ENCODE measurements at regions not wholly inside any gene's neighbourhood (a gene's known extent, or its start where the extent isn't known, plus 50 kb on each side); places are given as distances from the start of the nearest gene placed in this dataset.
"Not testable (repeated sequence)": the region's sequence is repeated elsewhere in the genome, so short reads cannot be mapped to it uniquely, and the experiment has no call there.

- no peak for DNase-seq
- intact Hi-C loops (cut with DNase I): no loop called here
- no peak for ATAC-seq
- Histone ChIP-seq H3K36me3 (peaks cover 0 to 88% (median 3%) of the 10 kb centered on the region in 9 donors), H3K9me3 (no peaks in the 10 kb centered on the region), H3K27ac (no peak overlapping the region), H3K4me3 (no peak overlapping the region), H3K4me1 (peaks cover 0 to 14% (median 4%) of the 10 kb centered on the region in 9 donors), H3K27me3 (no peaks in the 10 kb centered on the region)
- no peak for TF ChIP-seq CTCF (IDR thresholded peaks at IDR 0.05)
- 89 to 90% methylated on average over 6 of the region's 6 CpGs for WGBS, 2 donors
Observed at GRCh38 chr9:94443032-94443722, 111.7 kb upstream of the PCAT7 start.

- H3K4me3 ChIP-seq: no peak overlapping the region
- ATAC-seq: no peak
Observed at GRCh38 chr9:94445863-94446262, 109.0 kb upstream of the PCAT7 start.

GRCh38 chr9:94449486-94449885 is 105.4 kb upstream of the PCAT7 start:
- TF ChIP-seq CTCF (IDR thresholded peaks at IDR 0.05): no peak
- WGBS, 2 donors: 86 to 89% methylated on average over 2 of the region's 2 CpGs
- ATAC-seq: no peak
- peaks cover 0 to 14% (median 4%) of the 10 kb centered on the region in 9 donors for H3K4me1 ChIP-seq
- DNase-seq: no peak
- no peaks in the 10 kb centered on the region for H3K27me3 ChIP-seq
- H3K27ac ChIP-seq: no peak overlapping the region
- H3K36me3 ChIP-seq: peaks cover 0 to 95% (median 11%) of the 10 kb centered on the region in 9 donors
- H3K9me3 ChIP-seq: no peaks in the 10 kb centered on the region
- intact Hi-C loops (cut with DNase I): no loop called here
- no peak overlapping the region for H3K4me3 ChIP-seq

More at GRCh38 chr9:94445863-94446262, 109.0 kb upstream of the PCAT7 start:
- WGBS, 2 donors: 56 to 65% methylated on average over 2 of the region's 2 CpGs
- intact Hi-C loops (cut with DNase I): no loop called here
- Histone ChIP-seq H3K36me3 (peaks cover 0 to 92% (median 6%) of the 10 kb centered on the region in 9 donors), H3K4me1 (peaks cover 0 to 14% (median 4%) of the 10 kb centered on the region in 9 donors), H3K27me3 (no peaks in the 10 kb centered on the region), H3K9me3 (no peaks in the 10 kb centered on the region), H3K27ac (no peak overlapping the region)
- TF ChIP-seq CTCF (IDR thresholded peaks at IDR 0.05): no peak
- no peak for DNase-seq

- H3K4me3 ChIP-seq: no peak overlapping the region
- TF ChIP-seq CTCF (IDR thresholded peaks at IDR 0.05): no peak
- H3K27ac ChIP-seq: no peak overlapping the region
- no peaks in the 10 kb centered on the region for H3K4me1 ChIP-seq
- H3K36me3 ChIP-seq: peaks cover 0 to 33% (median 19%) of the 10 kb centered on the region in 9 donors
- WGBS, 2 donors: 83 to 91% methylated on average over 2 of the region's 2 CpGs
- intact Hi-C loops (cut with DNase I): no loop called here
- H3K9me3 ChIP-seq: peaks cover 0 to 52% (median 34%) of the 10 kb centered on the region in 11 donors
- no peak for DNase-seq
- no peak for ATAC-seq
- H3K27me3 ChIP-seq: no peaks in the 10 kb centered on the region
Observed at GRCh38 chr9:94464790-94465189, 90.1 kb upstream of the PCAT7 start.

- ATAC-seq; H3K27ac ChIP-seq; intact Hi-C loops (cut with DNase I); H3K4me1 ChIP-seq; DNase-seq; H3K4me3 ChIP-seq; H3K36me3 ChIP-seq: not testable (repeated sequence)
- 83% methylated on average over 4 of the region's 4 CpGs for WGBS, 2 donors
- Histone ChIP-seq H3K9me3 (peaks cover 0 to 39% (median 12%) of the 10 kb centered on the region in 11 donors), H3K27me3 (peaks cover 0 to 11% (median 3%) of the 10 kb centered on the region in 7 donors)
Observed at GRCh38 chr9:94472063-94472462, 82.8 kb upstream of the PCAT7 start.

Data from heart right ventricle (tissue), 16 donors.